NCI-H2196 treated with DMSO at 0.1 percent for 48 hours (cell line): ENCODE measurements at regions not wholly inside any gene's neighbourhood (a gene's known extent, or its start where the extent isn't known, plus 50 kb on each side); places are given as distances from the start of the nearest gene placed in this dataset.

Experiments used
- DNase-seq: peaks from one replicate; lab custom pipeline; 2025; ENCODE audit not compliant: unreplicated experiment; lab: John Stamatoyannopoulos, UW

- DNase-seq: peak; percentile 100
These were observed 189.0 kb upstream of the HES1 start for GRCh38 chr3:193946945-193947344.

- no peak for DNase-seq
These were observed 188.4 kb upstream of the HES1 start for GRCh38 chr3:193947596-193947995.

GRCh38 chr3:193948459-193948858 lies 187.5 kb upstream of the HES1 start:
- no peak for DNase-seq

GRCh38 chr3:193951859-193952258 lies 184.1 kb upstream of the HES1 start:
- DNase-seq: no peak

GRCh38 chr3:193954752-193955151 lies 181.2 kb upstream of the HES1 start:
- no peak for DNase-seq

GRCh38 chr3:193955719-193956118 lies 180.2 kb upstream of the HES1 start:
- DNase-seq: no peak

GRCh38 chr3:193959861-193960260 lies 176.1 kb upstream of the HES1 start:
- no peak for DNase-seq

GRCh38 chr3:193960487-193961274 lies 175.3 kb upstream of the HES1 start:
- peak; percentile 90 for DNase-seq

- no peak for DNase-seq
These were observed 172.8 kb upstream of the HES1 start for GRCh38 chr3:193962986-193963685.

GRCh38 chr3:193963808-193964516 lies 172.0 kb upstream of the HES1 start:
- no peak for DNase-seq

- no peak for DNase-seq
These were observed 171.4 kb upstream of the HES1 start for GRCh38 chr3:193964517-193964880.

GRCh38 chr3:193968380-193968974 lies 167.5 kb upstream of the HES1 start:
- DNase-seq: no peak

- DNase-seq: peak; percentile 39
These were observed 165.7 kb upstream of the HES1 start for GRCh38 chr3:193970131-193970772.

- no peak for DNase-seq
These were observed 165.2 kb upstream of the HES1 start for GRCh38 chr3:193970773-193971206.

GRCh38 chr3:193971261-193971751 lies 164.6 kb upstream of the HES1 start:
- DNase-seq: peak; percentile 49

GRCh38 chr3:193971966-193972365 lies 164.0 kb upstream of the HES1 start:
- no peak for DNase-seq

GRCh38 chr3:193972832-193973231 lies 163.1 kb upstream of the HES1 start:
- DNase-seq: no peak

- DNase-seq: no peak
These were observed 161.7 kb upstream of the HES1 start for GRCh38 chr3:193974191-193974652.

- peak; percentile 66 for DNase-seq
These were observed 161.0 kb upstream of the HES1 start for GRCh38 chr3:193974671-193975535.

GRCh38 chr3:193977622-193978021 lies 158.3 kb upstream of the HES1 start:
- no peak for DNase-seq
